HFF-Myc (cell line): ENCODE measurements at regions not wholly inside any gene's neighbourhood (a gene's known extent, or its start where the extent isn't known, plus 50 kb on each side); places are given as distances from the start of the nearest gene placed in this dataset.
"Not testable (repeated sequence)": the region's sequence is repeated elsewhere in the genome, so short reads cannot be mapped to it uniquely, and the experiment has no call there.

Source experiments
- DNase-seq: peaks from one replicate; pipeline ENCODE4 v3.0.0-alpha.2; 2011; ENCODE audit warnings: low read depth; ENCODE audit errors: extremely low read depth
- H3K4me3 ChIP-seq: replicated peaks from 2 replicates; pipeline ENCODE4 v1.5.1; 2011; ENCODE audit warnings: low read depth, mild to moderate bottlenecking, control low read depth, low read length
- TF ChIP-seq, protein P1 (sequence below): IDR thresholded peaks from 2 replicates; pipeline ENCODE4 v1.5.1; 2012; ENCODE audit warnings: mild to moderate bottlenecking, low read depth, low read length, control low read depth; ENCODE audit errors: missing control alignments

DNA sequence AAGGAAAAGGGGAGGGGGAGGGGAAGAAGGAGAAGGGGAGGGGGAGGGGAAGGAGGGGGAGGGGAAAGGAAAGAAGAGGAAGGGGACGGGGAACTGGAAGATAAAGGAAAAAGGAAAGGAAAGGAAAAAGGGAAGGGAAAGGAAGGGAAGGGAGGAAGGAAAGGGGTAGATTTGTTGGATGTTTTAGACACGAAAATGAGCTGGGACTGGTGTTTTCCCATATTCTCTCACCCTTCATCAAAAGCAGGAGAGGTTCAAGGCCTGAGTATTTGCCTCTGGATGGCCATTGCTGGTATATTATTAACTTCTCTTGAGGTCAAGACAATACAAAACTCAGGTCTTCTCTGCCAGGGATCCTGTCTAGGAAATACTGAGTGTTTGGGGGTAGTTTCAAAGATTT, 652.7 kb downstream of the ANKRD7 start:
- no peak overlapping the region for H3K4me3 ChIP-seq
- TF ChIP-seq, protein P1, sequence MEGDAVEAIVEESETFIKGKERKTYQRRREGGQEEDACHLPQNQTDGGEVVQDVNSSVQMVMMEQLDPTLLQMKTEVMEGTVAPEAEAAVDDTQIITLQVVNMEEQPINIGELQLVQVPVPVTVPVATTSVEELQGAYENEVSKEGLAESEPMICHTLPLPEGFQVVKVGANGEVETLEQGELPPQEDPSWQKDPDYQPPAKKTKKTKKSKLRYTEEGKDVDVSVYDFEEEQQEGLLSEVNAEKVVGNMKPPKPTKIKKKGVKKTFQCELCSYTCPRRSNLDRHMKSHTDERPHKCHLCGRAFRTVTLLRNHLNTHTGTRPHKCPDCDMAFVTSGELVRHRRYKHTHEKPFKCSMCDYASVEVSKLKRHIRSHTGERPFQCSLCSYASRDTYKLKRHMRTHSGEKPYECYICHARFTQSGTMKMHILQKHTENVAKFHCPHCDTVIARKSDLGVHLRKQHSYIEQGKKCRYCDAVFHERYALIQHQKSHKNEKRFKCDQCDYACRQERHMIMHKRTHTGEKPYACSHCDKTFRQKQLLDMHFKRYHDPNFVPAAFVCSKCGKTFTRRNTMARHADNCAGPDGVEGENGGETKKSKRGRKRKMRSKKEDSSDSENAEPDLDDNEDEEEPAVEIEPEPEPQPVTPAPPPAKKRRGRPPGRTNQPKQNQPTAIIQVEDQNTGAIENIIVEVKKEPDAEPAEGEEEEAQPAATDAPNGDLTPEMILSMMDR, result no peak
- no peak for DNase-seq

DNA sequence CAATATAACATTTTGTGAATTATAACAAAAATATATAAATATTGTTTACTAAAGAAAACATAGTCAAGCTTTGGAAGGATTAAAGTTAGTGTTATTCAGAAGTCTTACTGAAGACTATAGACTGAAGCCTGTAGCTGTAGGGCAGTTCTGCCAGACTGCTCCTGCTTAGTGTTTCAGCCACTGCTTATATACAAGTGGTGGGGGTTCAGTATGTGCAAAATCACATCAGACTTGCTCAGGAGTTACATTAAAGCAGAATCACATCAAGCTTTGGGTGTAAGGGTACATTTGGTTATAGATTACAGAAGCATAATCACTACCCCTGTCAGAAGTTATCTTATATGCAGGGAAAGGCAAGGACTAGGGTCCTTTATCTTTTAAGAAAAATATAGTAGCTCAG, 653.8 kb downstream of the ANKRD7 start:
- H3K4me3 ChIP-seq, result no peak overlapping the region
- TF ChIP-seq, protein P1, result no peak
- DNase-seq, result no peak

DNA sequence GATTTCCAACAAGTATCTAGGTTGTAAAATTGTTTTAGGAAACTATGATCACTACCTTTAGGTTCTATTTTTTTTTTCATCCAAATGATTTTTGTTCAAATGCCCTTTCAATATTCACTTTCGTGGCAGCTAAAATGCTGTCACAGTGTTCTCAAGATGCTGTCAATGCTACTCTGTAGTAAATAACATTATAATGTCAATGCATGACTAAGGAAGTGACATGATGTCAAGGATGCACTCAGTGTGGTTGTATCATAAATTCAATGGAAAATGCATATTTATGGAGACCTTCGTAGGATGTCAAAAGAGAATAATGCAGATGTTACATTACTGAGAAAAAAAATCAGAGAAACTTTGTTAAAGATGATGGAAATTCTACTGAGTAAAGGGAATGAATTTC, 673.8 kb downstream of the ANKRD7 start:
- no peak for DNase-seq
- no peak overlapping the region for H3K4me3 ChIP-seq
- TF ChIP-seq, protein P1, result no peak

DNA sequence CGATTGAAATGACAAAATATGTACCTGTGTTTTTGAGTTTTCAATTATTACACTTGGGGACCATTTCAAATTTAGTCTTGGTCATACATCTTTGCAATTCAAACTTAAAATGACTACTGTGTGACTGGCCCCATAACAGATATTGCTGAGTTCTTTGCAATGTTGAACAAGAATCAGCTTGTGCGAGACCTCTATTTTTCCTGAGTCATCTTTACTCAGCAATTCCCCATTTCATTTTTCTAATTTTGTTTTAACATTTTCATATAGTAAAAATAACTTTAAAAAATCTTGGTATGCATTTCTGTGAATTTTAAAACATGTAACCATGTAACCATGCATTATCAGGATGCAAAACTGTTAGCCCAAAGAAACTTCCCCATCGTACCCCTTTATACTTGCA, 678.1 kb downstream of the ANKRD7 start:
- H3K4me3 ChIP-seq, result no peak overlapping the region
- TF ChIP-seq, protein P1, result no peak
- no peak for DNase-seq

DNA sequence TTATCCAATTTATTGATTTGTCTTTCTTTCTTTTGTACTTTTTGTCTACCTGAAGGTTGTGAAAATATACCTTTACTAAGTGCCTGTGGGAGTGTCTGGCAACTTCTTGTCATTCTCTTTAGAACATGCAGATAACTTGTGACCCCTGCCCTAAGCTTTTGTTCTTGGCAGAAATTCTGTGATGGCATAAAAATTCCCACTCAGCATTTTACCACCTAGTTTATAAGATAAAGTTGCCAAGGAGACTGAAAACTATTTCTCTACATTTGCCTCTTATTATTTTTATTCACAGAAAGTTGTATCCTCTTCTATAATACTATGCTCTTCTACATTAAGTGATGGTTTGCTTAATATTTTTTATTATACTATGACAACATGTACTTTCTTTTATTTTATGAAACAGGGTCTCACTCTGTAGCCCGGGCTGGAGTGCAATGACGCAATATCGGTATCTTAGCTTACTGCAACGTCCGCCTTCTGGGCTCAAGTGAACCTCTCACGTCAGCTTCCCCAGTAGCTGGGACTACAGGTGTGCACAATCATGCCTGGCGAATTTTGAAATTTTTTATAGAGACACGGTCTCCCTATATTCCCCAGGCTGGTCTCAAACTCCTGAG, 683.5 kb downstream of the ANKRD7 start:
- TF ChIP-seq, protein P1, result no peak
- no peak for DNase-seq
- H3K4me3 ChIP-seq, result no peak overlapping the region

DNA sequence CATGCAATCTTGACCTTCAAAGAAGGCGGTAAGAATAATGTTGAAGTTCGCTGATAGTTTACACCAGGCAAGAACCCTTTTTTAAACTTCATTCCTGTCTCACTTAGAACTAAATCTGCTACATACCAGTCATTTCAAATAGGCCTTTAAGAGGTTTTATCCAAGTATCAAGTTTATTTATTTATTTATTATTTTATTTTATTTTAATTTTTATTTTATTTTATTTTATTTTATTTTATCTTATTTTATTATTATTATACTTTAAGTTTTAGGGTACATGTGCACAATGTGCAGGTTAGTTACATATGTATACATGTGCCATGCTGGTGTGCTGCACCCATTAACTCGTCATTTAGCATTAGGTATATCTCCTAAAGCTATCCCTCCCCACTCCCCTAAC, 691.6 kb downstream of the ANKRD7 start:
- DNase-seq, H3K4me3 ChIP-seq: not testable (repeated sequence)

DNA sequence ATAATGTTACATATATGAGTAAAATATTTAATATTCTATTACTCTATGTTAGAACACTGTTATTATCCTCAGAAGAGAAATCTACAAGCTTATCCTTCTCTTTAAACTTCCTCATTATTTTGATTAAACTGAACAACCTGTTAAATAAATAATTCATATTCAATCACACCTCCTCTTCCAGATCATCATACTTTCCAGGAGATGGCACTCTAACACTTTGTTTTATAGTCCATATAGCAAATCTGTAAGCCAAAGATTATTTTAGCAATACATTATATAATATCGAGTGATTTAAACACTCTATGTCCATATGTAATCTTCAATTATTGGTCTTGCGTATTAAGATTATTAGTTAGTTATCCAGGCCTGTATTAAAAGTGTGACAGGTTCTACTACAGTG, 694.1 kb downstream of the ANKRD7 start:
- TF ChIP-seq, protein P1, result no peak
- DNase-seq, result no peak
- no peak overlapping the region for H3K4me3 ChIP-seq

DNA sequence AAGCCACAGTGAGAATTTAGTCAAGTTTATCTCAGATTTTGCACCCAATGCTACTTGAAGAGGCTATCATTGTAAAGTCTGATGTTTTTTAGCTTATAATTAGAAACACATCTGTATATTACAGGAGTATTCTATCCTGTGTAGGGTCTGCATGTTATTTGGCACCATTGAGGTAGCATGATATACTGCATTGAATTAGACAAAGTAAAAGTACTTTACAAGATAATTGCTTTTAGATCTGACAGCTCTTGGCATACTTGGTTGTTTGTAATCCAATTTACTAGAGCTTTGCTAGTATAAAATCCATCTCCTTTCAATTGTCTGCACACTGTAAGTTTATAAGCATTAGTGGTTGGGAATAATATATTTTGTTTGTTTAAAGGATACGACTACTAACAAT, 714.3 kb downstream of the ANKRD7 start:
- no peak overlapping the region for H3K4me3 ChIP-seq
- TF ChIP-seq, protein P1, result no peak
- DNase-seq, result no peak
